Fibroblast of mammary gland (primary cell): ENCODE measurements at regions not wholly inside any gene's neighbourhood (a gene's known extent, or its start where the extent isn't known, plus 50 kb on each side); places are given as distances from the start of the nearest gene placed in this dataset.

Experiments used
- DNase-seq: peaks from one replicate; pipeline ENCODE4 v3.0.0-alpha.2; 2010; ENCODE audit warnings: low read depth
- H3K4me3 ChIP-seq: 2 replicates; pipeline ENCODE4 v1.5.1; 2011; ENCODE audit warnings: low read depth, mild to moderate bottlenecking, low read length, moderate library complexity; ENCODE audit not compliant: control insufficient read depth
- CTCF ChIP-seq: conservative IDR thresholded peaks from 2 replicates; pipeline ENCODE4 v1.5.1; 2011; ENCODE audit warnings: low read depth, low read length, inconsistent platforms; ENCODE audit not compliant: control insufficient read depth, insufficient read depth

GRCh38 chr4:83699358-83699757 lies 163.4 kb downstream of the GPAT3 start:
- no peak for TF ChIP-seq CTCF
- DNase-seq: no peak

GRCh38 chr4:83692028-83692427 lies 156.1 kb downstream of the GPAT3 start:
- no peak overlapping the region for H3K4me3 ChIP-seq
- no peak for DNase-seq
- TF ChIP-seq CTCF: no peak

More at GRCh38 chr4:83699358-83699757, 163.4 kb downstream of the GPAT3 start:
- no peak overlapping the region for H3K4me3 ChIP-seq

- H3K4me3 ChIP-seq: no peak overlapping the region
- DNase-seq: peak; percentile 20
- no peak for TF ChIP-seq CTCF
Measured at GRCh38 chr4:83686166-83686565, 150.3 kb downstream of the GPAT3 start.

- no peak for TF ChIP-seq CTCF
- H3K4me3 ChIP-seq: no peak overlapping the region
- no peak for DNase-seq
Measured at GRCh38 chr4:83679692-83680091, 143.8 kb downstream of the GPAT3 start.

GRCh38 chr4:83679254-83679653 lies 143.3 kb downstream of the GPAT3 start:
- no peak for DNase-seq
- TF ChIP-seq CTCF: no peak
- H3K4me3 ChIP-seq: no peak overlapping the region

GRCh38 chr4:83677656-83678055 lies 141.7 kb downstream of the GPAT3 start:
- TF ChIP-seq CTCF: no peak
- DNase-seq: peak; percentile 48

GRCh38 chr4:83664741-83665140 lies 128.8 kb downstream of the GPAT3 start:
- H3K4me3 ChIP-seq: no peak overlapping the region
- no peak for DNase-seq
- no peak for TF ChIP-seq CTCF

More at GRCh38 chr4:83677656-83678055, 141.7 kb downstream of the GPAT3 start:
- H3K4me3 ChIP-seq: no peak overlapping the region
